ENCODE measurements at regions not wholly inside any gene's neighbourhood (a gene's known extent, or its start where the extent isn't known, plus 50 kb on each side); places are given as distances from the start of the nearest gene placed in this dataset.

DNA sequence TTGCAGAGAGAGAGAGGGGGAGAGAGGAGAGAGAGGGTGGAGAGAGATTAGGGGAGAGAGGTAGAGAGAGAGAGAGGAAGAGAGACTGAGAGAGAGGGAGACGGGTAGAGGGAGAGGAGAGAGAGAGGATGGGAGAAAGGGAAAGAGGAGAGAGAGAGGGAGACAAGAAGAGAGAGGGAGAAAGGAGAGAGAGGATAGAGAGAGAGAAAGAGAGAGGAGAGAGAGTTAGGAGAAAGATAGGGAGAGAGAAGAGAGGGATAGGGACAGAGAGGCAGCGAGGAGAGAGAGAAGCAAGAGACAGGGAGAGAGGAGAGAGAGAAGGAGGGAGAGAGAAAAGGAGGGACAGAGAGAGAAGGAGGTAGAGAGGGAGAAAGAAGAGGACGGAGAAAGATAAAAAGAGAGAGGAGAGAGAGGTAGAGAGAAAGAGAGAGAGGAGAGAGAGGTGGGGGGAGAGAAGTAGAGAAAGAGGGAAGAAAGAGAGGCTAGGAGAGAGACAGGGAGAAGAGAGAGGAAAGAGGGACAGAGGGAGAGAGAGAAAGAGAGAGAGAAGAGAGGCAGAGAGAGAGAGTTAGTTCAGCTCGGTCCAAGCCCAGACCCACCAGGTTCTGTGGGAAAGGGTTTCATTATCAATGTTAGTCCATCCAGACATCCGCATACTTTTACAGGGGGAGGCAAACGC lies 399.3 kb downstream of the ZSWIM6 start:
- Histone ChIP-seq H3K27ac (no peak overlapping the region), H3K9me3 (ENCODE audit: low read depth) (no peaks in the 10 kb centered on the region), H3K4me3 (no peak overlapping the region)

DNA sequence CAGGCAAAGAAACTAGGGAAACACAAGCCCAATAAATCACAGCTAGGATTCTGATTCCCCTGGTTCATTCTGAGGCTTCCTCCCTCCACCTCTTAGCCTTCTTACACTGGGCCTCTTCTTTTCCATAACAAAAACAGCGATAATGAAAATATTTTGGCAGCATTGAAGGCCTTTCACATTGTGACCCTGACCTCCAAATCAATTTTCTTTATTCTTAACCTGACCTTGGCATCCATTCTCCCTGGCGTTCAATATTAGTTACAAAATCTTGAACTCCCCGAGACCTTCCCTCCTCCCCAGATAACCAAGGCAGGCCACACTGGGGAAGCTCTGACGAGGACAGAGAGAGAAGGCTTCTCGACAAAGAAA lies 399.9 kb downstream of the ZSWIM6 start:
- peaks cover 11% of the 10 kb centered on the region for H3K27me3 ChIP-seq
- H3K36me3 ChIP-seq: no peaks in the 10 kb centered on the region
- DNase-seq (ENCODE audit: low read depth in 1 of 2, low spot score in 1 of 2): no peak
- H3K4me3 ChIP-seq: no peak overlapping the region
- TF ChIP-seq, protein P1, sequence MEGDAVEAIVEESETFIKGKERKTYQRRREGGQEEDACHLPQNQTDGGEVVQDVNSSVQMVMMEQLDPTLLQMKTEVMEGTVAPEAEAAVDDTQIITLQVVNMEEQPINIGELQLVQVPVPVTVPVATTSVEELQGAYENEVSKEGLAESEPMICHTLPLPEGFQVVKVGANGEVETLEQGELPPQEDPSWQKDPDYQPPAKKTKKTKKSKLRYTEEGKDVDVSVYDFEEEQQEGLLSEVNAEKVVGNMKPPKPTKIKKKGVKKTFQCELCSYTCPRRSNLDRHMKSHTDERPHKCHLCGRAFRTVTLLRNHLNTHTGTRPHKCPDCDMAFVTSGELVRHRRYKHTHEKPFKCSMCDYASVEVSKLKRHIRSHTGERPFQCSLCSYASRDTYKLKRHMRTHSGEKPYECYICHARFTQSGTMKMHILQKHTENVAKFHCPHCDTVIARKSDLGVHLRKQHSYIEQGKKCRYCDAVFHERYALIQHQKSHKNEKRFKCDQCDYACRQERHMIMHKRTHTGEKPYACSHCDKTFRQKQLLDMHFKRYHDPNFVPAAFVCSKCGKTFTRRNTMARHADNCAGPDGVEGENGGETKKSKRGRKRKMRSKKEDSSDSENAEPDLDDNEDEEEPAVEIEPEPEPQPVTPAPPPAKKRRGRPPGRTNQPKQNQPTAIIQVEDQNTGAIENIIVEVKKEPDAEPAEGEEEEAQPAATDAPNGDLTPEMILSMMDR (IDR thresholded peaks at IDR 0.05; ENCODE audit: low read depth, low read length): no peak
- no peaks in the 10 kb centered on the region for H3K4me1 ChIP-seq (ENCODE audit: low read depth)
- H3K27ac ChIP-seq: no peak overlapping the region
- H3K9me3 ChIP-seq (ENCODE audit: low read depth): no peaks in the 10 kb centered on the region

More for the DNA sequence above, 399.3 kb downstream of the ZSWIM6 start:
- TF ChIP-seq, protein P1 (IDR thresholded peaks at IDR 0.05; ENCODE audit: low read depth, low read length): no peak
- peaks cover 11% of the 10 kb centered on the region for H3K27me3 ChIP-seq
- no peaks in the 10 kb centered on the region for H3K36me3 ChIP-seq
- DNase-seq (ENCODE audit: low read depth in 1 of 2, low spot score in 1 of 2): no peak
- H3K4me1 ChIP-seq (ENCODE audit: low read depth): no peaks in the 10 kb centered on the region

DNA sequence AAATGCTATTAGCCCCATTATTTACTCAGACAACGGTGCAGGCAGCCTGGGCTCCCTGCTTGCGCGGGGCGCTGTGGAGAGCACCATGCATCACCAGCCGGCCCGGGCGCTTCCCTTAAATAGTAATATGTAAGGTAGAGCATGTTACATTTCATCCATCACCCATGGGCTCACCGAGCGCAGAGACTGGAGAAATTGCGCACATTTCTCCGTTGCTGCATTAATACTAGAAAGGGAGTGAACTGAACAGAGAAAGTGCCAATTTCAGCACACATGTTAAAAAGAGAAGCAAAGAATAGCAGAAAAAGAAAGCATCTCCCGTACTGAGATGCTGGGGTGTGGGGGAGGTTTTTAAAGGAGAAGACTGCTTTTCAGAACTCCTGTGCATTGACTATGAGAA lies 400.3 kb downstream of the ZSWIM6 start:
- Histone ChIP-seq H3K4me1 (ENCODE audit: low read depth) (no peaks in the 10 kb centered on the region), H3K36me3 (no peaks in the 10 kb centered on the region), H3K27me3 (peaks cover 11% of the 10 kb centered on the region), H3K4me3 (no peak overlapping the region), H3K9me3 (ENCODE audit: low read depth) (no peaks in the 10 kb centered on the region), H3K27ac (no peak overlapping the region)
- TF ChIP-seq, protein P1 (IDR thresholded peaks at IDR 0.05; ENCODE audit: low read depth, low read length): no peak
- DNase-seq (ENCODE audit: low read depth in 1 of 2, low spot score in 1 of 2): peak; percentile 9 to 19

DNA sequence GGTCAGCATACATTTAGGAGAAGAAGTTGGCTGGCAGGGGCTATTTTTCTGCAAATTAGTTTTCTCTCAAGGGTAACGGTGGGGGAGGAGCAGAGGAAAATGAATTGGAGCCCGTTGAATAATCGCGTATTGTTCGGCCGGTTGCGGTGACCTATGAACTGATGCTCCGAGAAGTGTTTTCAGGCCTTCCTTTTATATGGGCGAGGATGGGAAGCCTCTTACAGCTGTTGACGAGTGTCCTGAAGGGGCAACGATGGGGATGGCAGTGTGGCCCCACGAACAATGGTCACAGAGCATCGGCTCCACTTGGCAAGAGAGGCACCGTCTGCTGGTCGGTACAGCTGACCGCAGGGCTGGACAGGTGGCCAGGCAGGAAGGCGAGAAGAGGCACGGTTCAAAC lies 400.7 kb downstream of the ZSWIM6 start:
- H3K27ac ChIP-seq: no peak overlapping the region
- no peak for DNase-seq (ENCODE audit: low read depth in 1 of 2, low spot score in 1 of 2)
- H3K36me3 ChIP-seq: no peaks in the 10 kb centered on the region
- no peak overlapping the region for H3K4me3 ChIP-seq
- no peaks in the 10 kb centered on the region for H3K9me3 ChIP-seq (ENCODE audit: low read depth)
- peaks cover 11% of the 10 kb centered on the region for H3K27me3 ChIP-seq
- no peaks in the 10 kb centered on the region for H3K4me1 ChIP-seq (ENCODE audit: low read depth)
- TF ChIP-seq, protein P1 (IDR thresholded peaks at IDR 0.05; ENCODE audit: low read depth, low read length): no peak

DNA sequence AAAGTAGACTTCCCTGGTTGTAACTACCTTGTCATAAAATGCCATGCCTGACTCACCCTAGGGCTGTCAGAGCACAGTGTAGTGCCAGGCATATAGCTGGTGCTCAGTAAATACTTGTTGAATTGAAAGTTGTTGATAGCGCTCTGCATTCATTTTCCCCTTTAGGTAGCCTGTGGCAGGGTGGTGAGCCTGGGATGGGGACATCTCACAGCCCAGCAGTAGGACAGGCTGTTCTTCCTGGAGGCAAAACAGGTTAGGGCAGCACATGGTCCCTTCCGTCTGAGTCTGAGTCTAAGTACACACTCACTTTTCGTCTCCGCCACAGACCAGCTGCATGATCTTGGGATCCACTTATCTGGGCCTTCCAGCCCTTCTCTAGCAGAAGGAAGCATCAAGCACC lies 401.9 kb downstream of the ZSWIM6 start:
- TF ChIP-seq, protein P1 (IDR thresholded peaks at IDR 0.05; ENCODE audit: low read depth, low read length): no peak
- Histone ChIP-seq H3K9me3 (ENCODE audit: low read depth) (no peaks in the 10 kb centered on the region), H3K27me3 (peaks cover 11% of the 10 kb centered on the region), H3K36me3 (no peaks in the 10 kb centered on the region), H3K4me3 (no peak overlapping the region), H3K27ac (no peak overlapping the region), H3K4me1 (ENCODE audit: low read depth) (no peaks in the 10 kb centered on the region)
- no peak for DNase-seq (ENCODE audit: low read depth in 1 of 2, low spot score in 1 of 2)

Measured in cardiac muscle cell (in vitro differentiated cells and primary cell).